ES-I3 (cell line): ENCODE measurements at regions not wholly inside any gene's neighbourhood (a gene's known extent, or its start where the extent isn't known, plus 50 kb on each side); places are given as distances from the start of the nearest gene placed in this dataset.

Experiments used
- H3K36me3 ChIP-seq: 2 replicates; pipeline ENCODE4 v1.6.1; 2013; ENCODE audit warnings: mild to moderate bottlenecking, low read length, control low read depth, moderate library complexity; ENCODE audit not compliant: insufficient read depth
- H3K4me1 ChIP-seq: 2 replicates; pipeline ENCODE4 v1.6.1; 2013; ENCODE audit warnings: mild to moderate bottlenecking, control low read depth, low read length; ENCODE audit not compliant: insufficient read depth
- H3K9ac ChIP-seq: 2 replicates; pipeline ENCODE4 v1.6.1; 2013; ENCODE audit warnings: low read depth, mild to moderate bottlenecking, low read length, moderate library complexity
- H3K9me3 ChIP-seq: 2 replicates; pipeline ENCODE4 v1.6.1; 2013; ENCODE audit warnings: mild to moderate bottlenecking, low read length, moderate library complexity; ENCODE audit not compliant: control insufficient read depth, insufficient read depth

- H3K9ac ChIP-seq: no peak overlapping the region
- H3K9me3 ChIP-seq: peaks cover 7% of the 10 kb centered on the region; the same call in 1 of the 2 replicates
- no peaks in the 10 kb centered on the region for H3K4me1 ChIP-seq
- no peaks in the 10 kb centered on the region for H3K36me3 ChIP-seq
Measured at GRCh38 chr10:30518907-30519306, 84.9 kb downstream of the MAP3K8 start.
